Stimulated activated CD8-positive, alpha-beta memory T cell treated with anti-CD3 and anti-CD28 coated beads, Interleukin-2, amount 100 ng/mL, for 48 hours (primary cell): ENCODE measurements at regions not wholly inside any gene's neighbourhood (a gene's known extent, or its start where the extent isn't known, plus 50 kb on each side); places are given as distances from the start of the nearest gene placed in this dataset.

Experiments used
- DNase-seq, 2 donors: peaks; one replicate each; pipeline ENCODE4 v3.0.0-alpha.2; 2020; ENCODE audit warnings: low read depth in 2 of 2

GRCh38 chr22:47576908-47577307 lies 814.5 kb downstream of the TBC1D22A start:
- no peak for DNase-seq

- DNase-seq = no peak
Observed at GRCh38 chr22:47575291-47575690, 812.8 kb downstream of the TBC1D22A start.

- no peak for DNase-seq
Observed at GRCh38 chr22:47574556-47574955, 812.1 kb downstream of the TBC1D22A start.

GRCh38 chr22:47573141-47573540 lies 810.7 kb downstream of the TBC1D22A start:
- no peak for DNase-seq

- no peak for DNase-seq
Observed at GRCh38 chr22:47572443-47572842, 810.0 kb downstream of the TBC1D22A start.

- DNase-seq = no peak
Observed at GRCh38 chr22:47571616-47572015, 809.2 kb downstream of the TBC1D22A start.

GRCh38 chr22:47570851-47571250 lies 808.4 kb downstream of the TBC1D22A start:
- no peak for DNase-seq

- DNase-seq = no peak
Observed at GRCh38 chr22:47570300-47570685, 807.8 kb downstream of the TBC1D22A start.

- DNase-seq = no peak
Observed at GRCh38 chr22:47569389-47570299, 807.2 kb downstream of the TBC1D22A start.

- no peak for DNase-seq
Observed at GRCh38 chr22:47568700-47569099, 806.2 kb downstream of the TBC1D22A start.

GRCh38 chr22:47567126-47568090 lies 805.0 kb downstream of the TBC1D22A start:
- DNase-seq = no peak

- DNase-seq = no peak
Observed at GRCh38 chr22:47566491-47566890, 804.0 kb downstream of the TBC1D22A start.

GRCh38 chr22:47565607-47566006 lies 803.2 kb downstream of the TBC1D22A start:
- no peak for DNase-seq

GRCh38 chr22:47564651-47565434 lies 802.4 kb downstream of the TBC1D22A start:
- DNase-seq = no peak

- DNase-seq = no peak
Observed at GRCh38 chr22:47564158-47564450, 801.7 kb downstream of the TBC1D22A start.

GRCh38 chr22:47563406-47564157 lies 801.1 kb downstream of the TBC1D22A start:
- DNase-seq = no peak

- DNase-seq = no peak
Observed at GRCh38 chr22:47561766-47562165, 799.3 kb downstream of the TBC1D22A start.

- DNase-seq = no peak
Observed at GRCh38 chr22:47561115-47561675, 798.7 kb downstream of the TBC1D22A start.

- DNase-seq = no peak
Observed at GRCh38 chr22:47558828-47559700, 796.6 kb downstream of the TBC1D22A start.

- DNase-seq = no peak
Observed at GRCh38 chr22:47556473-47556872, 794.0 kb downstream of the TBC1D22A start.
